ENCODE measurements at regions not wholly inside any gene's neighbourhood (a gene's known extent, or its start where the extent isn't known, plus 50 kb on each side); places are given as distances from the start of the nearest gene placed in this dataset.
"Not testable (repeated sequence)": the region's sequence is repeated elsewhere in the genome, so short reads cannot be mapped to it uniquely, and the experiment has no call there.

GRCh38 chr4:130034876-130035275 is 938.9 kb downstream of the C4orf33 start:
- ATAC-seq = no peak
- TF ChIP-seq ISL1 (CRISPR knock-in tag; IDR thresholded peaks at IDR 0.05) (no peak), POU6F1 (CRISPR knock-in tag; IDR thresholded peaks at IDR 0.05; ENCODE audit: borderline replicate concordance, low read depth) (no peak), SNAI2 (CRISPR knock-in tag; IDR thresholded peaks at IDR 0.05) (no peak), RARB (CRISPR knock-in tag; IDR thresholded peaks at IDR 0.05) (no peak), ZNF70 (CRISPR knock-in tag; IDR thresholded peaks at IDR 0.05) (no peak), GLIS3 (CRISPR knock-in tag; IDR thresholded peaks at IDR 0.05) (no peak), CREB5 (CRISPR knock-in tag; IDR thresholded peaks at IDR 0.05; ENCODE audit: low read depth) (no peak), ZFP3 (CRISPR knock-in tag; IDR thresholded peaks at IDR 0.05) (no peak), TSHZ2 (CRISPR knock-in tag; IDR thresholded peaks at IDR 0.05) (no peak), TCF4 (CRISPR knock-in tag; IDR thresholded peaks at IDR 0.05; ENCODE audit: borderline replicate concordance) (no peak), CSRNP3 (CRISPR knock-in tag; IDR thresholded peaks at IDR 0.05) (no peak), ARNTL (CRISPR knock-in tag; IDR thresholded peaks at IDR 0.05; ENCODE audit: borderline replicate concordance, low read depth) (no peak), PATZ1 (CRISPR knock-in tag; IDR thresholded peaks at IDR 0.05; ENCODE audit: borderline replicate concordance) (no peak), ZC3H10 (CRISPR knock-in tag; IDR thresholded peaks at IDR 0.05) (no peak), TOX (CRISPR knock-in tag; IDR thresholded peaks at IDR 0.05; ENCODE audit: borderline replicate concordance) (no peak), ZNF565 (CRISPR knock-in tag; conservative IDR thresholded peaks at IDR 0.05; ENCODE audit: low read depth) (no peak), ZNF8 (CRISPR knock-in tag; IDR thresholded peaks at IDR 0.05) (no peak), ZFP30 (CRISPR knock-in tag; IDR thresholded peaks at IDR 0.05) (no peak), BACH2 (CRISPR knock-in tag; IDR thresholded peaks at IDR 0.05; ENCODE audit: borderline replicate concordance) (no peak), ESRRG (CRISPR knock-in tag; IDR thresholded peaks at IDR 0.05) (no peak)

GRCh38 chr4:130035391-130035790 is 939.4 kb downstream of the C4orf33 start:
- ATAC-seq = no peak
- TF ChIP-seq CREB5 (CRISPR knock-in tag; IDR thresholded peaks at IDR 0.05; ENCODE audit: low read depth) = no peak
- TF ChIP-seq TSHZ2 (CRISPR knock-in tag; IDR thresholded peaks at IDR 0.05) = no peak
- TF ChIP-seq ISL1 (CRISPR knock-in tag; IDR thresholded peaks at IDR 0.05) = no peak
- no peak for TF ChIP-seq ZNF70 (CRISPR knock-in tag; IDR thresholded peaks at IDR 0.05)
- no peak for TF ChIP-seq GLIS3 (CRISPR knock-in tag; IDR thresholded peaks at IDR 0.05)
- no peak for TF ChIP-seq ARNTL (CRISPR knock-in tag; IDR thresholded peaks at IDR 0.05; ENCODE audit: borderline replicate concordance, low read depth)
- no peak for TF ChIP-seq ZFP3 (CRISPR knock-in tag; IDR thresholded peaks at IDR 0.05)
- TF ChIP-seq POU6F1 (CRISPR knock-in tag; IDR thresholded peaks at IDR 0.05; ENCODE audit: borderline replicate concordance, low read depth) = no peak
- TF ChIP-seq ZFP30 (CRISPR knock-in tag; IDR thresholded peaks at IDR 0.05) = no peak
- no peak for TF ChIP-seq PATZ1 (CRISPR knock-in tag; IDR thresholded peaks at IDR 0.05; ENCODE audit: borderline replicate concordance)
- TF ChIP-seq ZC3H10 (CRISPR knock-in tag; IDR thresholded peaks at IDR 0.05) = no peak

- not testable (repeated sequence) for ATAC-seq
Measured at GRCh38 chr4:130037866-130038265, 941.9 kb downstream of the C4orf33 start.
